WTC11 (cell line): ENCODE measurements at regions not wholly inside any gene's neighbourhood (a gene's known extent, or its start where the extent isn't known, plus 50 kb on each side); places are given as distances from the start of the nearest gene placed in this dataset.

ENCODE experiments used
- ATAC-seq: fragments of 200-7000 bp; cut with Tn5 transposase; 2 replicates; pipeline ENCODE4 v1.10.0; 2021; ENCODE audit warnings: mild to moderate bottlenecking, moderate library complexity
- CTCF ChIA-PET: fragments of 300-600 bp; sonication (Branson Sonifier 250); formaldehyde crosslinking; loops from one replicate; lab custom pipeline; 2021; ENCODE audit warnings: antibody characterized with exemption; lab: Charles Lee
- POLR2A ChIA-PET: fragments of 350-600 bp; sonication (Branson Sonifier 250); formaldehyde crosslinking; loops from one replicate; lab custom pipeline; 2021; ENCODE audit warnings: antibody characterized with exemption; lab: Charles Lee
- DNase-seq: peaks from one replicate; pipeline ENCODE4 v3.0.0; 2021; ENCODE audit warnings: low spot score
- H3K27ac Mint-ChIP-seq: 2 replicates; pipeline ENCODE4 v1.8.0; 2021; ENCODE audit warnings: mixed read lengths
- H3K27me3 Mint-ChIP-seq: 2 replicates; pipeline ENCODE4 v1.8.0; 2021; ENCODE audit warnings: low read depth, mild to moderate bottlenecking, moderate library complexity, mixed read lengths
- H3K36me3 Mint-ChIP-seq: 2 replicates; pipeline ENCODE4 v1.8.0; 2021; ENCODE audit warnings: mixed read lengths
- H3K4me1 Mint-ChIP-seq: 2 replicates; pipeline ENCODE4 v1.8.0; 2022; ENCODE audit warnings: mixed read lengths
- H3K4me3 Mint-ChIP-seq: 2 replicates; pipeline ENCODE4 v1.8.0; 2021; ENCODE audit warnings: mild to moderate bottlenecking, moderate library complexity, mixed read lengths
- H3K9me3 Mint-ChIP-seq: 2 replicates; pipeline ENCODE4 v1.8.0; 2021; ENCODE audit warnings: mixed read lengths
- ATF6 ChIP-seq: sonication (generic); formaldehyde crosslinking; IDR thresholded peaks from 2 replicates; pipeline ENCODE4 v1.8.1; 2023; ENCODE audit warnings: mild to moderate bottlenecking, missing genetic modification reagents
- EMX1 ChIP-seq: fragments of 250-450 bp; sonication (Bioruptor Pico); IDR thresholded peaks from 2 replicates; pipeline ENCODE4 v1.8.0; 2021; ENCODE audit warnings: mild to moderate bottlenecking
- GRHL2 ChIP-seq: fragments of 250-450 bp; sonication (Bioruptor Pico); IDR thresholded peaks from 2 replicates; pipeline ENCODE4 v1.8.0; 2022; ENCODE audit warnings: mild to moderate bottlenecking, moderate library complexity; ENCODE audit not compliant: insufficient replicate concordance, severe bottlenecking
- GTF2I ChIP-seq: fragments of 250-450 bp; sonication (Bioruptor Pico); conservative IDR thresholded peaks from 2 replicates; pipeline ENCODE4 v1.4.0; 2021; ENCODE audit warnings: mild to moderate bottlenecking
- JAZF1 ChIP-seq: fragments of 250-450 bp; sonication (Bioruptor Pico); IDR thresholded peaks from 2 replicates; pipeline ENCODE4 v1.9.0; 2021; ENCODE audit warnings: moderate library complexity, mild to moderate bottlenecking, inconsistent platforms
- KAT7 ChIP-seq: sonication (generic); formaldehyde crosslinking; IDR thresholded peaks from 2 replicates; pipeline ENCODE4 v1.8.1; 2023; ENCODE audit warnings: missing genetic modification reagents, mild to moderate bottlenecking, borderline replicate concordance
- NFATC4 ChIP-seq: fragments of 250-450 bp; sonication (Bioruptor Pico); IDR thresholded peaks from 2 replicates; pipeline ENCODE4 v1.9.0; 2021; ENCODE audit warnings: mild to moderate bottlenecking
- NR1H2 ChIP-seq: sonication (generic); formaldehyde crosslinking; IDR thresholded peaks from 2 replicates; pipeline ENCODE4 v1.9.0; 2021; ENCODE audit warnings: mild to moderate bottlenecking, moderate library complexity, missing genetic modification reagents
- NR2C2 ChIP-seq: sonication (generic); formaldehyde crosslinking; IDR thresholded peaks from 2 replicates; pipeline ENCODE4 v1.8.0; 2022; ENCODE audit warnings: mild to moderate bottlenecking, missing genetic modification reagents
- NR3C1 ChIP-seq: sonication (generic); formaldehyde crosslinking; conservative IDR thresholded peaks from 2 replicates; pipeline ENCODE4 v1.8.1; 2023; ENCODE audit warnings: low read depth, mild to moderate bottlenecking, missing genetic modification reagents
- PREB ChIP-seq: sonication (generic); formaldehyde crosslinking; IDR thresholded peaks from 2 replicates; pipeline ENCODE4 v1.8.1; 2022; ENCODE audit warnings: mild to moderate bottlenecking, missing genetic modification reagents, moderate library complexity, borderline replicate concordance
- RORB ChIP-seq: fragments of 250-450 bp; sonication (Bioruptor Pico); IDR thresholded peaks from 2 replicates; pipeline ENCODE4 v1.9.0; 2021; ENCODE audit warnings: mild to moderate bottlenecking
- SOX15 ChIP-seq: fragments of 250-450 bp; sonication (Bioruptor Pico); IDR thresholded peaks from 2 replicates; pipeline ENCODE4 v1.9.0; 2021; ENCODE audit warnings: mild to moderate bottlenecking
- STAT6 ChIP-seq: sonication (generic); formaldehyde crosslinking; conservative IDR thresholded peaks from 2 replicates; pipeline ENCODE4 v1.8.1; 2023; ENCODE audit warnings: mild to moderate bottlenecking, low read depth, missing genetic modification reagents, moderate library complexity
- ZBTB21 ChIP-seq: sonication (generic); formaldehyde crosslinking; IDR thresholded peaks from 2 replicates; pipeline ENCODE4 v1.8.1; 2023; ENCODE audit warnings: mild to moderate bottlenecking, missing genetic modification reagents, borderline replicate concordance
- ZNF219 ChIP-seq: sonication (generic); formaldehyde crosslinking; IDR thresholded peaks from 2 replicates; pipeline ENCODE4 v1.8.0; 2023; ENCODE audit warnings: missing genetic modification reagents, mild to moderate bottlenecking, borderline replicate concordance
- ZNF317 ChIP-seq: sonication (generic); formaldehyde crosslinking; IDR thresholded peaks from 2 replicates; pipeline ENCODE4 v1.8.1; 2023; ENCODE audit warnings: low read depth, mild to moderate bottlenecking, moderate library complexity, missing genetic modification reagents, borderline replicate concordance
- ZNF396 ChIP-seq: fragments of 250-450 bp; sonication (Bioruptor Pico); IDR thresholded peaks from 2 replicates; pipeline ENCODE4 v1.8.0; 2021; ENCODE audit warnings: mild to moderate bottlenecking, moderate library complexity, borderline replicate concordance
- TF ChIP-seq, protein P1 (sequence below): sonication (generic); formaldehyde crosslinking; IDR thresholded peaks from 2 replicates; pipeline ENCODE4 v1.8.0; 2022; ENCODE audit warnings: mild to moderate bottlenecking, missing genetic modification reagents
- TF ChIP-seq, protein P2 (sequence below): fragments of 250-450 bp; sonication (Bioruptor Pico); IDR thresholded peaks from 2 replicates; pipeline ENCODE4 v1.9.0; 2021; ENCODE audit warnings: mild to moderate bottlenecking
- TF ChIP-seq, protein P3 (sequence below): fragments of 250-450 bp; sonication (Bioruptor Pico); conservative IDR thresholded peaks from 2 replicates; pipeline ENCODE4 v1.9.0; 2021; ENCODE audit warnings: mild to moderate bottlenecking

DNA sequence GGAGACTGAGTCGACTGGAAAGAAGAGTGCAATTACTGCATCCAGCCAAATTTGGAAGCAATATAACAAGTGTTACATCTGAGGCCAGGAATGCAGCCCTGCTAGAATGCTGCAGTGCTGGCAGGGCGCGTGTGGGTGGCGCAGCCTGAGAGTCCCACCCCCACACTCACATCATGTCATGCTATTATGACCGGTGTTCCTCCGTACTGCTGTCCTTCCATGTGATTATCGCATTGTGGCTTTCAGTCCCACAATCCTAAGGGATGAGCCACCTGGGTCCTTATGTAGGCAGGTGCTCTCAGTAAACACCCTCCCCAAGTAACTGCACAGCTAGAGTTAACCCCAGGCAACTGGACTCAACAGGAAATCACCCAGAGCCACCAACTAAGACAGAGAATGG is 122.6 kb upstream of the CPEB2 start (continued):
- TF ChIP-seq STAT6, result no peak
- TF ChIP-seq, protein P1, sequence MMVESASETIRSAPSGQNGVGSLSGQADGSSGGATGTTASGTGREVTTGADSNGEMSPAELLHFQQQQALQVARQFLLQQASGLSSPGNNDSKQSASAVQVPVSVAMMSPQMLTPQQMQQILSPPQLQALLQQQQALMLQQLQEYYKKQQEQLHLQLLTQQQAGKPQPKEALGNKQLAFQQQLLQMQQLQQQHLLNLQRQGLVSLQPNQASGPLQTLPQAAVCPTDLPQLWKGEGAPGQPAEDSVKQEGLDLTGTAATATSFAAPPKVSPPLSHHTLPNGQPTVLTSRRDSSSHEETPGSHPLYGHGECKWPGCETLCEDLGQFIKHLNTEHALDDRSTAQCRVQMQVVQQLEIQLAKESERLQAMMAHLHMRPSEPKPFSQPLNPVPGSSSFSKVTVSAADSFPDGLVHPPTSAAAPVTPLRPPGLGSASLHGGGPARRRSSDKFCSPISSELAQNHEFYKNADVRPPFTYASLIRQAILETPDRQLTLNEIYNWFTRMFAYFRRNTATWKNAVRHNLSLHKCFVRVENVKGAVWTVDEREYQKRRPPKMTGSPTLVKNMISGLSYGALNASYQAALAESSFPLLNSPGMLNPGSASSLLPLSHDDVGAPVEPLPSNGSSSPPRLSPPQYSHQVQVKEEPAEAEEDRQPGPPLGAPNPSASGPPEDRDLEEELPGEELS (CRISPR knock-in tag), result no peak
- TF ChIP-seq ZNF219 (CRISPR knock-in tag), result no peak
- no peak for TF ChIP-seq EMX1 (CRISPR knock-in tag)
- no peak for TF ChIP-seq SOX15 (CRISPR knock-in tag)
- TF ChIP-seq, all 79 proteins: peak for 0

DNA sequence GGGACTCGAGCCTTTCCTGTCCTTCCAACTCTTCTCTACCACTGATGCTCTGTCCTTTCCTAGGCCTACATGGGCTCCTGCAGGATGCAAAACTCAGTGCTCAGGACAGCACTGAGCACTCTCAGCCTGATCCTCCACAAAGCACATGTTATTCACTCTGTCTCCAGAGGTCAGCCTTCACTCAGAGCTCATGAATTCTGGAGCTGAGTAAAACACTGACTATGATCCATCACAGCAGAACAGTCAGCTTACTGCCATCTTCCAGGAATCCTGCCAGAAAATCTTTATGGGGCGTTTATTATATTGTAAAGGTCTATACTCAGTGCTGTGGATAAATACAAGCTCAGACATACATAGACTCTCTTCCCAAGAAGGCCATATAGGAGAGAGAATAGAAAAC is 121.5 kb upstream of the CPEB2 start:
- Mint-ChIP-seq H3K4me3 (no peak overlapping the region), H3K9me3 (peaks cover 4% of the 10 kb centered on the region), H3K27me3 (peaks cover 3% of the 10 kb centered on the region), H3K4me1 (peaks cover 5% of the 10 kb centered on the region; the same call in 1 of the 2 replicates), H3K36me3 (no peaks in the 10 kb centered on the region), H3K27ac (no peak overlapping the region)
- ChIA-PET POLR2A (no interaction called here), CTCF (interaction anchor here (0.9 kb wide), 1 partner anchor 9 kb away, joined by 3 read pairs; no protein-coding TSS in a partner anchor)
- DNase-seq (no peak), ATAC-seq (no peak)
- TF ChIP-seq JAZF1 (no peak), NFATC4 (no peak), NR3C1 (CRISPR knock-in tag) (no peak), NR1H2 (CRISPR knock-in tag) (no peak), ZBTB21 (no peak), EMX1 (CRISPR knock-in tag) (no peak), KAT7 (CRISPR knock-in tag) (no peak), ZNF396 (no peak), GRHL2 (CRISPR knock-in tag) (no peak), ATF6 (CRISPR knock-in tag) (no peak), NR2C2 (CRISPR knock-in tag) (no peak), GTF2I (CRISPR knock-in tag) (no peak)

GRCh38 chr4:14883166-14883565 is 119.1 kb upstream of the CPEB2 start:
- Mint-ChIP-seq H3K27ac (no peak overlapping the region), H3K4me3 (no peak overlapping the region), H3K4me1 (no peaks in the 10 kb centered on the region), H3K27me3 (no peaks in the 10 kb centered on the region), H3K36me3 (no peaks in the 10 kb centered on the region), H3K9me3 (no peaks in the 10 kb centered on the region)
- POLR2A ChIA-PET, result no interaction called here
- ATAC-seq (no peak), DNase-seq (no peak)
- CTCF ChIA-PET, result no interaction called here
- TF ChIP-seq, protein P2, sequence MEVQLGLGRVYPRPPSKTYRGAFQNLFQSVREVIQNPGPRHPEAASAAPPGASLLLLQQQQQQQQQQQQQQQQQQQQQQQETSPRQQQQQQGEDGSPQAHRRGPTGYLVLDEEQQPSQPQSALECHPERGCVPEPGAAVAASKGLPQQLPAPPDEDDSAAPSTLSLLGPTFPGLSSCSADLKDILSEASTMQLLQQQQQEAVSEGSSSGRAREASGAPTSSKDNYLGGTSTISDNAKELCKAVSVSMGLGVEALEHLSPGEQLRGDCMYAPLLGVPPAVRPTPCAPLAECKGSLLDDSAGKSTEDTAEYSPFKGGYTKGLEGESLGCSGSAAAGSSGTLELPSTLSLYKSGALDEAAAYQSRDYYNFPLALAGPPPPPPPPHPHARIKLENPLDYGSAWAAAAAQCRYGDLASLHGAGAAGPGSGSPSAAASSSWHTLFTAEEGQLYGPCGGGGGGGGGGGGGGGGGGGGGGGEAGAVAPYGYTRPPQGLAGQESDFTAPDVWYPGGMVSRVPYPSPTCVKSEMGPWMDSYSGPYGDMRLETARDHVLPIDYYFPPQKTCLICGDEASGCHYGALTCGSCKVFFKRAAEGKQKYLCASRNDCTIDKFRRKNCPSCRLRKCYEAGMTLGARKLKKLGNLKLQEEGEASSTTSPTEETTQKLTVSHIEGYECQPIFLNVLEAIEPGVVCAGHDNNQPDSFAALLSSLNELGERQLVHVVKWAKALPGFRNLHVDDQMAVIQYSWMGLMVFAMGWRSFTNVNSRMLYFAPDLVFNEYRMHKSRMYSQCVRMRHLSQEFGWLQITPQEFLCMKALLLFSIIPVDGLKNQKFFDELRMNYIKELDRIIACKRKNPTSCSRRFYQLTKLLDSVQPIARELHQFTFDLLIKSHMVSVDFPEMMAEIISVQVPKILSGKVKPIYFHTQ (CRISPR knock-in tag), result no peak
- TF ChIP-seq ZNF317 (CRISPR knock-in tag), result no peak
- TF ChIP-seq GRHL2 (CRISPR knock-in tag), result no peak
- TF ChIP-seq, protein P3, sequence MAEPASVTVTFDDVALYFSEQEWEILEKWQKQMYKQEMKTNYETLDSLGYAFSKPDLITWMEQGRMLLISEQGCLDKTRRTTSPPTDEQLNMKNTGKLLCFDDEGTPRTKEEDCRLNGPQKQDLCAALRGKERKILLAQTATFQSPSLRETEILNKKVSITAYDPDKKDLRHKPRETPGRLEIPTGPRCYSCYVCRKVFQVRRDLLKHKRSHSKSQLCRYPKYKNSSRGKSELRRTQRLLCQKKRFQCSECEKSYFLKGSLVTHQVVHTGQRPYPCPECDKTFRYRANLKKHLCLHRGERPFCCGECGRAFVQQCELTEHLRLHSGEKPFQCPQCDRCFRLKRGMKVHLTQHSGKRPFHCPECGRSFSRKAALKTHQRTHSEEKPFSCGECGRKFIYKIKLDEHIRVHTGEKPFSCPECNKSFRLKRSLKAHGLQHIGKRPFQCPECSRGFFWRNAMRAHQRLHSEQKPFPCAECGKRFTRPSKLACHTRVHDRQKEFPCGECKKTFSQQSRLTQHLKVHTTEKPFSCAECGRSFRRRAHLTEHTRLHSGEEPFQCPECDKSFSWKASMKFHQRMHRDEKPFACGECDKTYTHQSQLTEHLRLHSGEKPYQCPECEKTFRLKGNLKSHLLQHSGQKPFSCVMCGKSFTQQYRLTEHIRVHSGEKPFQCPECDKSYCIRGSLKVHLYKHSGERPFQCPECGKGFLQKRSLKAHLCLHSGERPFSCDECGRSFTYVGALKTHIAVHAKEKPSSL (CRISPR knock-in tag), result no peak
- TF ChIP-seq RORB (CRISPR knock-in tag), result no peak
- no peak for TF ChIP-seq PREB (CRISPR knock-in tag)
